ENCODE measurements at regions not wholly inside any gene's neighbourhood (a gene's known extent, or its start where the extent isn't known, plus 50 kb on each side); places are given as distances from the start of the nearest gene placed in this dataset.
A peak's percentile ranks its signal among the peaks of the same experiment; 100 is the strongest.

DNA sequence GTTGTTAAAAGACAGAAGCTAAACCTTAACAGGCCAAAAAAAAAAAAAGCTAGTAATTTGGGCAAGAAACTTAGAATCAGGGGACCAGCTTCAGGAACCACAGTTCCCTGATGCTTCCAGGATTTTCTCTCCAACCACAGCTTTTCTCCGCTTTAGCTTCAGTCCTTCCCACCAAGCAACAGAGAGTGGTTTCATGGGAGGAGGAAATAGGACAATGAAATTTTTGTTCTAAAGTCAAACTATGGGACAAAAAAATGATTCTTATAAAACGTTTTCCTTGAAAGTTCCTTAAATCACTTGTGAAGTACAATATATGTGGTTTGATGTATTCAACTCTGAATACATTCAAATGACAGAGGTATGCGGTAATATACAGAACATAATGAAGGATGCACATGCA is 71.0 kb upstream of the DHX15 start:
- Histone ChIP-seq H3K27me3 (no peaks in the 10 kb centered on the region), H3K36me3 (no peaks in the 10 kb centered on the region), H3K27ac (no peak overlapping the region), H3K4me3 (no peak overlapping the region), H3K4me1 (peaks cover 0 to 18% (median 13%) of the 10 kb centered on the region in 4 donors), H3K9me3 (no peaks in the 10 kb centered on the region)
- WGBS, 2 donors, result 79 to 81% methylated on average over 3 of the region's 3 CpGs
- ATAC-seq (ENCODE audit: low FRiP score in 2 of 2), result no peak
- DNase-seq, result no peak
- no peak for TF ChIP-seq EP300 (IDR thresholded peaks at IDR 0.05)
- no peak for TF ChIP-seq POLR2A (IDR thresholded peaks at IDR 0.05)
- TF ChIP-seq, protein P1, sequence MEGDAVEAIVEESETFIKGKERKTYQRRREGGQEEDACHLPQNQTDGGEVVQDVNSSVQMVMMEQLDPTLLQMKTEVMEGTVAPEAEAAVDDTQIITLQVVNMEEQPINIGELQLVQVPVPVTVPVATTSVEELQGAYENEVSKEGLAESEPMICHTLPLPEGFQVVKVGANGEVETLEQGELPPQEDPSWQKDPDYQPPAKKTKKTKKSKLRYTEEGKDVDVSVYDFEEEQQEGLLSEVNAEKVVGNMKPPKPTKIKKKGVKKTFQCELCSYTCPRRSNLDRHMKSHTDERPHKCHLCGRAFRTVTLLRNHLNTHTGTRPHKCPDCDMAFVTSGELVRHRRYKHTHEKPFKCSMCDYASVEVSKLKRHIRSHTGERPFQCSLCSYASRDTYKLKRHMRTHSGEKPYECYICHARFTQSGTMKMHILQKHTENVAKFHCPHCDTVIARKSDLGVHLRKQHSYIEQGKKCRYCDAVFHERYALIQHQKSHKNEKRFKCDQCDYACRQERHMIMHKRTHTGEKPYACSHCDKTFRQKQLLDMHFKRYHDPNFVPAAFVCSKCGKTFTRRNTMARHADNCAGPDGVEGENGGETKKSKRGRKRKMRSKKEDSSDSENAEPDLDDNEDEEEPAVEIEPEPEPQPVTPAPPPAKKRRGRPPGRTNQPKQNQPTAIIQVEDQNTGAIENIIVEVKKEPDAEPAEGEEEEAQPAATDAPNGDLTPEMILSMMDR (IDR thresholded peaks at IDR 0.05), result no peak
- TF ChIP-seq POLR2AphosphoS5 (IDR thresholded peaks at IDR 0.05), result no peak

DNA sequence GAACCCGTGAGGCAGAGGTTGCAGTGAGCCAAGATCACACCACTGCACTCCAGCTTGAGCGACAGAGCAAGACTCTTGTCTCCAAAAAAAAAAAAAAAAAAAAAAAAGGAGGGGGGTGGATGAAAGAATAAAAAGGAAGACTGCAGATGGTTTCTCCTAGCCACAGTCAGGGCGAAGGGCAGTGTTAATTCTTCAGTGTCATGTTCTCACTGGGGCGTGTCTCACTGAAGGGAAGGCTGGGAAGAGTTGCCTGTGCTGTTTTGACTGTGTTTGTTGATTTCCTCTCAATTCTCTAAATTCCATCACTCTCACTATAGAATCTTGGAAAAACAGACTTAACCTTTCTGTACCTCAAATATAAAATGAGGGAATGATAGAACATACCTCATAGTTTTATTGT is 71.6 kb upstream of the DHX15 start:
- peaks cover 0 to 18% (median 13%) of the 10 kb centered on the region in 4 donors for H3K4me1 ChIP-seq
- TF ChIP-seq POLR2A (IDR thresholded peaks at IDR 0.05), result no peak
- no peak for TF ChIP-seq EP300 (IDR thresholded peaks at IDR 0.05)
- TF ChIP-seq POLR2AphosphoS5 (IDR thresholded peaks at IDR 0.05), result no peak
- TF ChIP-seq, protein P1 (IDR thresholded peaks at IDR 0.05), result no peak
- H3K27ac ChIP-seq, result no peak overlapping the region
- ATAC-seq (ENCODE audit: low FRiP score in 2 of 2), result peak in 1 of 2 donors; percentile 56
- no peak overlapping the region for H3K4me3 ChIP-seq
- no peaks in the 10 kb centered on the region for H3K36me3 ChIP-seq
- no peak for DNase-seq
- 54 to 72% methylated on average over 4 of the region's 4 CpGs for WGBS, 2 donors
- no peaks in the 10 kb centered on the region for H3K27me3 ChIP-seq
- no peaks in the 10 kb centered on the region for H3K9me3 ChIP-seq

GRCh38 chr4:24656906-24657305 is 72.6 kb upstream of the DHX15 start:
- no peaks in the 10 kb centered on the region for H3K36me3 ChIP-seq
- H3K4me3 ChIP-seq, result no peak overlapping the region
- no peaks in the 10 kb centered on the region for H3K9me3 ChIP-seq
- no peaks in the 10 kb centered on the region for H3K27me3 ChIP-seq
- ATAC-seq (ENCODE audit: low FRiP score in 2 of 2) (no peak), DNase-seq (no peak)
- no peak overlapping the region for H3K27ac ChIP-seq
- TF ChIP-seq POLR2A (IDR thresholded peaks at IDR 0.05) (no peak), POLR2AphosphoS5 (IDR thresholded peaks at IDR 0.05) (no peak), EP300 (IDR thresholded peaks at IDR 0.05) (no peak)
- TF ChIP-seq, protein P1 (IDR thresholded peaks at IDR 0.05), result no peak
- peaks cover 0 to 18% (median 13%) of the 10 kb centered on the region in 4 donors for H3K4me1 ChIP-seq
- 86 to 90% methylated on average over 5 of the region's 5 CpGs for WGBS, 2 donors

DNA sequence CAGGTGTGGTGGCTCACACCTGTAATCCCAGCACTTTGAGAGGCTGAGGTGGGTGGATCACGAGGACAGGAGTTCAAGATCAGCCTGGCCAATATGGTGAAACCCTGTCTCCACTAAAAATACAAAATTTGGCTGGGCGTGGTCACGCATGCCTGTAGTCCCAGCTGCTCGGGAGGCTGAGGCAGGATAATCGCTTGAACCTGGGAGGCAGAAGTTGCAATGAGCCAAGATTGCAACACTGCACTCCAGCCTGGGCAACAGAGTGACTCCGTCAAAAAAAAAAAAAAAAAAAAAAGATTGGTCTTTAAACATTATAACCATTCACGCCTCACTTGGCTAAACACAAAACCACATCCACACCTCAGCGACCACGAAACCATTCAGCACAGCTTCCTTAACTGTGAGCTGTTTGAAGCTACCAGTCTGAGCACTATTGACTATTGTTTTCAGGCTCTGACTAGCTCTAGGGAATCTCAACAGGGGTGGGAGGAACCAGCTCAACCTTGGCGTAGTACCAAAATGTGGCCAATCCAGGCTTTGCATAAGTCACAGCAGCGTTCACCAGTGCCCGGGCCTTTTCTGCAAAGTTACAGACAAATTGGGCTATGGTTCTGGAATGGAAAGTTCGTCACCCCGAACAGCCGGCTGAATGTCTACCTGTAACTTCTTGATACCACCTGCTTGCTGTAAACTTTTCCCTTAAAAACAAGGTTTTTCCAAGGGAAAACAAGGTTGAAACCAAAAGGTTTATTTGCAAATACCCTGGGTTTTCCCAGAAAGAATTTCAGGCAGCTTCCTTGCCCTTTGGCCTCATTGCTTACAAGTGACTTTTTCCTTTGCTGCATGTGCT is 73.6 kb upstream of the DHX15 start:
- Histone ChIP-seq H3K9me3 (no peaks in the 10 kb centered on the region), H3K4me1 (peaks cover 0 to 18% (median 13%) of the 10 kb centered on the region in 4 donors), H3K27ac (peak overlapping the region in 2 of 4 donors; percentile 23 to 35), H3K27me3 (no peaks in the 10 kb centered on the region), H3K4me3 (no peak overlapping the region), H3K36me3 (no peaks in the 10 kb centered on the region)
- ATAC-seq (ENCODE audit: low FRiP score in 2 of 2), result peak; percentile 24 to 71
- TF ChIP-seq POLR2AphosphoS5 (IDR thresholded peaks at IDR 0.05), result no peak
- TF ChIP-seq, protein P1 (IDR thresholded peaks at IDR 0.05), result no peak
- no peak for TF ChIP-seq EP300 (IDR thresholded peaks at IDR 0.05)
- no peak for TF ChIP-seq POLR2A (IDR thresholded peaks at IDR 0.05)
- peak in 1 of 2 donors; percentile 70 for DNase-seq
- 48 to 56% methylated on average over 15 of the region's 15 CpGs for WGBS, 2 donors

Measured in upper lobe of left lung (tissue), 6 donors.